ENCODE measurements at regions not wholly inside any gene's neighbourhood (a gene's known extent, or its start where the extent isn't known, plus 50 kb on each side); places are given as distances from the start of the nearest gene placed in this dataset.

- H3K4me3 ChIP-seq (ENCODE audit: low read depth, low read length): no peak overlapping the region
- no peak for DNase-seq (ENCODE audit: low read depth)
- TF ChIP-seq CTCF (IDR thresholded peaks at IDR 0.05; ENCODE audit: insufficient read depth, low read length): no peak
Observed at GRCh38 chr5:126030698-126031097, 392.5 kb upstream of the GRAMD2B start.

- TF ChIP-seq CTCF (IDR thresholded peaks at IDR 0.05; ENCODE audit: insufficient read depth, low read length): no peak
- peak; percentile 87 for DNase-seq (ENCODE audit: low read depth)
- no peak overlapping the region for H3K4me3 ChIP-seq (ENCODE audit: low read depth, low read length)
Observed at GRCh38 chr5:126031989-126032716, 391.1 kb upstream of the GRAMD2B start.

GRCh38 chr5:126043688-126044087, 379.5 kb upstream of the GRAMD2B start:
- TF ChIP-seq CTCF (IDR thresholded peaks at IDR 0.05; ENCODE audit: insufficient read depth, low read length): no peak
- DNase-seq (ENCODE audit: low read depth): no peak
- H3K4me3 ChIP-seq (ENCODE audit: low read depth, low read length): no peak overlapping the region

- TF ChIP-seq CTCF (IDR thresholded peaks at IDR 0.05; ENCODE audit: insufficient read depth, low read length): no peak
- H3K4me3 ChIP-seq (ENCODE audit: low read depth, low read length): no peak overlapping the region
- peak; percentile 97 for DNase-seq (ENCODE audit: low read depth)
Observed at GRCh38 chr5:126044111-126044668, 379.0 kb upstream of the GRAMD2B start.

GRCh38 chr5:126044931-126045565, 378.2 kb upstream of the GRAMD2B start:
- TF ChIP-seq CTCF (IDR thresholded peaks at IDR 0.05; ENCODE audit: insufficient read depth, low read length): no peak
- no peak for DNase-seq (ENCODE audit: low read depth)
- H3K4me3 ChIP-seq (ENCODE audit: low read depth, low read length): no peak overlapping the region

DNA sequence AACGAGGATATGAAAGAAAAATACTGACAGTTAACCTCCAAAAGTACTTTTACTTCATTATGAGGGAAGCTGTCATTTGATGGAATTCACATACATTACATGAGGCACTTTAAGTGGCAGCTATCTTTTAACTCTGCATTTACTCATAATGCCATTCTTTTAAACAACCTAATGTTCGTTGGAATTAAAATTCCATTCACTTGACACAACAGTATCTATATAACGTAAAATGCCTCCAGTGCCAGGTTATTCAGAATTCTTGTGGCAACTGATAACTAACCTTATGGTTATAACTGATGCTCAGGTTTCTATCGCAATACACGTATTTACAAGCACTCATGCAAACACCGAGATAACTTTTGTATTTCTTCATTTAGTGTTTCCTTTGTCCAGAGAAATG, 376.9 kb upstream of the GRAMD2B start:
- no peak for DNase-seq (ENCODE audit: low read depth)
- no peak for TF ChIP-seq CTCF (IDR thresholded peaks at IDR 0.05; ENCODE audit: insufficient read depth, low read length)
- no peak overlapping the region for H3K4me3 ChIP-seq (ENCODE audit: low read depth, low read length)
